ENCODE measurements at regions not wholly inside any gene's neighbourhood (a gene's known extent, or its start where the extent isn't known, plus 50 kb on each side); places are given as distances from the start of the nearest gene placed in this dataset.

GRCh38 chr1:157237522-157237921 lies 99.3 kb upstream of the ETV3 start:
- no peak for DNase-seq (ENCODE audit: low read depth)
- TF ChIP-seq CTCF (conservative IDR thresholded peaks at IDR 0.05; ENCODE audit: low read depth, low read length) = no peak

GRCh38 chr1:157236072-157236471 lies 97.9 kb upstream of the ETV3 start:
- no peak for TF ChIP-seq CTCF (conservative IDR thresholded peaks at IDR 0.05; ENCODE audit: low read depth, low read length)
- H3K4me3 ChIP-seq (ENCODE audit: low read depth, low read length) = no peak overlapping the region
- no peak for DNase-seq (ENCODE audit: low read depth)

More at GRCh38 chr1:157237522-157237921, 99.3 kb upstream of the ETV3 start:
- H3K4me3 ChIP-seq (ENCODE audit: low read depth, low read length) = no peak overlapping the region

- no peak for DNase-seq (ENCODE audit: low read depth)
- no peak for TF ChIP-seq CTCF (conservative IDR thresholded peaks at IDR 0.05; ENCODE audit: low read depth, low read length)
- H3K4me3 ChIP-seq (ENCODE audit: low read depth, low read length) = no peak overlapping the region
These were observed 97.1 kb upstream of the ETV3 start for GRCh38 chr1:157235307-157235706.

GRCh38 chr1:157234705-157235273 lies 96.6 kb upstream of the ETV3 start:
- no peak overlapping the region for H3K4me3 ChIP-seq (ENCODE audit: low read depth, low read length)
- TF ChIP-seq CTCF (conservative IDR thresholded peaks at IDR 0.05; ENCODE audit: low read depth, low read length) = no peak
- no peak for DNase-seq (ENCODE audit: low read depth)

GRCh38 chr1:157233131-157233530 lies 94.9 kb upstream of the ETV3 start:
- DNase-seq (ENCODE audit: low read depth) = no peak
- H3K4me3 ChIP-seq (ENCODE audit: low read depth, low read length) = no peak overlapping the region
- TF ChIP-seq CTCF (conservative IDR thresholded peaks at IDR 0.05; ENCODE audit: low read depth, low read length) = no peak

GRCh38 chr1:157231846-157232525 lies 93.8 kb upstream of the ETV3 start:
- TF ChIP-seq CTCF (conservative IDR thresholded peaks at IDR 0.05; ENCODE audit: low read depth, low read length) = no peak

GRCh38 chr1:157230500-157230899 lies 92.3 kb upstream of the ETV3 start:
- no peak overlapping the region for H3K4me3 ChIP-seq (ENCODE audit: low read depth, low read length)
- no peak for DNase-seq (ENCODE audit: low read depth)
- TF ChIP-seq CTCF (conservative IDR thresholded peaks at IDR 0.05; ENCODE audit: low read depth, low read length) = no peak

More at GRCh38 chr1:157231846-157232525, 93.8 kb upstream of the ETV3 start:
- H3K4me3 ChIP-seq (ENCODE audit: low read depth, low read length) = no peak overlapping the region
- DNase-seq (ENCODE audit: low read depth) = no peak
